GM19351 (cell line): ENCODE measurements at regions not wholly inside any gene's neighbourhood (a gene's known extent, or its start where the extent isn't known, plus 50 kb on each side); places are given as distances from the start of the nearest gene placed in this dataset.
A peak's percentile ranks its signal among the peaks of the same experiment; 100 is the strongest.
"Not testable (repeated sequence)": the region's sequence is repeated elsewhere in the genome, so short reads cannot be mapped to it uniquely, and the experiment has no call there.

ENCODE experiments used
- ATAC-seq: cut with Tn5 transposase; IDR thresholded peaks from one replicate; pipeline ENCODE4 v1.9.1; 2021; ENCODE audit warnings: mild to moderate bottlenecking, moderate library complexity; ENCODE audit not compliant: unreplicated experiment

GRCh38 chr17:83156408-83156807, 77.0 kb downstream of the METRNL start:
- ATAC-seq: no peak

- ATAC-seq: no peak
These were observed 80.0 kb downstream of the METRNL start for GRCh38 chr17:83159204-83160049.

GRCh38 chr17:83160443-83161297, 81.3 kb downstream of the METRNL start:
- no peak for ATAC-seq

- no peak for ATAC-seq
These were observed 82.1 kb downstream of the METRNL start for GRCh38 chr17:83161298-83162034.

- no peak for ATAC-seq
These were observed 82.8 kb downstream of the METRNL start for GRCh38 chr17:83162035-83162745.

- no peak for ATAC-seq
These were observed 85.1 kb downstream of the METRNL start for GRCh38 chr17:83164490-83164889.

GRCh38 chr17:83170571-83171260, 91.3 kb downstream of the METRNL start:
- no peak for ATAC-seq

- no peak for ATAC-seq
These were observed 92.3 kb downstream of the METRNL start for GRCh38 chr17:83171661-83172060.

- not testable (repeated sequence) for ATAC-seq
These were observed 92.7 kb downstream of the METRNL start for GRCh38 chr17:83172099-83172498.

- not testable (repeated sequence) for ATAC-seq
These were observed 93.2 kb downstream of the METRNL start for GRCh38 chr17:83172646-83173045.

GRCh38 chr17:83173180-83173913, 93.9 kb downstream of the METRNL start:
- ATAC-seq: not testable (repeated sequence)

GRCh38 chr17:83173914-83174361, 94.5 kb downstream of the METRNL start:
- ATAC-seq: no peak

GRCh38 chr17:83174362-83175118, 95.1 kb downstream of the METRNL start:
- peak; percentile 78 for ATAC-seq

GRCh38 chr17:83175119-83175821, 95.9 kb downstream of the METRNL start:
- peak; percentile 48 for ATAC-seq

- ATAC-seq: no peak
These were observed 96.6 kb downstream of the METRNL start for GRCh38 chr17:83175822-83176622.

- no peak for ATAC-seq
These were observed 97.5 kb downstream of the METRNL start for GRCh38 chr17:83176623-83177583.
